ENCODE measurements at regions not wholly inside any gene's neighbourhood (a gene's known extent, or its start where the extent isn't known, plus 50 kb on each side); places are given as distances from the start of the nearest gene placed in this dataset.

DNA sequence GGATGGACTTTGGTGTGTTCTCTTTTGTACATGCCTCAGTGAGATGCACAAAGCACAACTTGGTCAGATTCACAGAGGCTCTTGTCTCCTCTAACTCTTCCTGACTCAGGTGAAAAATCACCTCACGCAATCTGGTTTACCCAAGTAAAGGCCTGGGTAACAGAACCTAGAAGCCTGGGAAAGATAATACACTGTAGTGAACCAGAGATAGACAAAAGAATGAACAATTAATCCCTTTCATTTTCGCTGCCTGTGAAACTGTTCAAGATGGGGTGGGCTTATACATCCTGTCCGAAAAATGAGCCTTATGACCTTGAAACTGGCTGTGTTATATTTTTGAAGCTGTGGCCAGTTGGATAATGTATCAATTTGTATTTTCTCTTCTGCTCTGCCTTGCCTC, 678.9 kb upstream of the TEX47 start:
- DNase-seq: no peak

DNA sequence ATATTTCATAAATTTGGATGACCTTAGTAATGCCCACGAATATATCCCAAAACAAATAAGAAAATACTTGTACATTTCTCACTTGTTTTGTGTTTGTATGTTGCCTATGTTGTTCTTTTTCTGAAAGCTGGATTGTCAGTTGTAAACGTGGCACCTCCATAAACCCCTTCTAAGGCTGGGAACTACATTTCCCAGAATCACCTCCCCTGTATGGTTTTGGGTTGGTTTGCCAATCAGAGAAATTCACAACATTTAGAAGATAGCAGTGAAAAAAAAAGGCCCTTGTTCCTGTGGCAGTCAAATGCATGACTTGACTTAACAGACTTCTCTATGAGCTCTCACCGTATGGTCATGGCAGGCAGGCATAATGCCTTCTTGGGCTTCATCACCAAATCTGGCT, 676.3 kb upstream of the STEAP1 start:
- DNase-seq (no peak), ATAC-seq (no peak)
- intact Hi-C loops (cut with DNase I): no loop called here
- Histone ChIP-seq H3K4me3 (no peak overlapping the region), H3K27ac (no peak overlapping the region), H3K9me3 (no peaks in the 10 kb centered on the region), H3K36me3 (replicated peaks in 1 of 2; ENCODE audit: insufficient read depth in 1 of 2, low read depth in 2 of 2) (no peaks in the 10 kb centered on the region), H3K4me1 (no peaks in the 10 kb centered on the region), H3K27me3 (no peaks in the 10 kb centered on the region)
- WGBS, 2 donors: 53 to 59% methylated on average over 3 of the region's 3 CpGs
- TF ChIP-seq POLR2A (IDR thresholded peaks at IDR 0.05): no peak
- TF ChIP-seq, protein P1, sequence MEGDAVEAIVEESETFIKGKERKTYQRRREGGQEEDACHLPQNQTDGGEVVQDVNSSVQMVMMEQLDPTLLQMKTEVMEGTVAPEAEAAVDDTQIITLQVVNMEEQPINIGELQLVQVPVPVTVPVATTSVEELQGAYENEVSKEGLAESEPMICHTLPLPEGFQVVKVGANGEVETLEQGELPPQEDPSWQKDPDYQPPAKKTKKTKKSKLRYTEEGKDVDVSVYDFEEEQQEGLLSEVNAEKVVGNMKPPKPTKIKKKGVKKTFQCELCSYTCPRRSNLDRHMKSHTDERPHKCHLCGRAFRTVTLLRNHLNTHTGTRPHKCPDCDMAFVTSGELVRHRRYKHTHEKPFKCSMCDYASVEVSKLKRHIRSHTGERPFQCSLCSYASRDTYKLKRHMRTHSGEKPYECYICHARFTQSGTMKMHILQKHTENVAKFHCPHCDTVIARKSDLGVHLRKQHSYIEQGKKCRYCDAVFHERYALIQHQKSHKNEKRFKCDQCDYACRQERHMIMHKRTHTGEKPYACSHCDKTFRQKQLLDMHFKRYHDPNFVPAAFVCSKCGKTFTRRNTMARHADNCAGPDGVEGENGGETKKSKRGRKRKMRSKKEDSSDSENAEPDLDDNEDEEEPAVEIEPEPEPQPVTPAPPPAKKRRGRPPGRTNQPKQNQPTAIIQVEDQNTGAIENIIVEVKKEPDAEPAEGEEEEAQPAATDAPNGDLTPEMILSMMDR (IDR thresholded peaks at IDR 0.05): no peak

More for the DNA sequence above, 678.9 kb upstream of the TEX47 start:
- ATAC-seq: no peak
- Histone ChIP-seq H3K4me1 (no peaks in the 10 kb centered on the region), H3K9me3 (no peaks in the 10 kb centered on the region), H3K4me3 (no peak overlapping the region), H3K27me3 (no peaks in the 10 kb centered on the region), H3K36me3 (replicated peaks in 1 of 2; ENCODE audit: insufficient read depth in 1 of 2, low read depth in 2 of 2) (no peaks in the 10 kb centered on the region), H3K27ac (no peak overlapping the region)
- TF ChIP-seq POLR2A (IDR thresholded peaks at IDR 0.05): no peak
- TF ChIP-seq, protein P1 (IDR thresholded peaks at IDR 0.05): no peak
- WGBS, 2 donors: 44 to 45% methylated on average over 3 of the region's 3 CpGs
- intact Hi-C loops (cut with DNase I): no loop called here

DNA sequence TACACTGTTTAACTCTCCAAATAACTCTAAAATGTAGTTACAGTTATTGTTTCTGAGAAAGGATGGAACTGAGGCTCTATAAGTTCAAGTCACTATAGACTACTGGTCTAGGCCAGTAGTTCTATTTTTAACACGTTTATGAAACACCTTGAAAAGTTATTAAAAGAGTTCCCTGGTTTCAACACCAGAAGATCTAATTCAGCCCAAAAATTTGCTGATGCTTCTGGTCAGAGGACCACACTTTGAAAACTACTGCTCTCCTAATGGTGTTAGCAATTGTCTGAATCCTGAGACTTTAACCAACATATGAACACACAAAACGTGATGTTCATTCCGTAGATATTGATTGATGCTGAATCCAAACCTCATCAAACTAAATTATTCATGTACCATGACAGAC, 658.6 kb upstream of the STEAP1 start:
- ATAC-seq (no peak), DNase-seq (no peak)
- Histone ChIP-seq H3K4me1 (no peaks in the 10 kb centered on the region), H3K9me3 (no peaks in the 10 kb centered on the region), H3K36me3 (replicated peaks in 1 of 2; ENCODE audit: insufficient read depth in 1 of 2, low read depth in 2 of 2) (no peaks in the 10 kb centered on the region), H3K27me3 (no peaks in the 10 kb centered on the region), H3K27ac (no peak overlapping the region), H3K4me3 (no peak overlapping the region)
- intact Hi-C loops (cut with DNase I): no loop called here
- 34 to 36% methylated on average over 3 of the region's 3 CpGs for whole genome bisulfite sequencing, 2 donors
- TF ChIP-seq POLR2A (IDR thresholded peaks at IDR 0.05): no peak
- TF ChIP-seq, protein P1 (IDR thresholded peaks at IDR 0.05): no peak

DNA sequence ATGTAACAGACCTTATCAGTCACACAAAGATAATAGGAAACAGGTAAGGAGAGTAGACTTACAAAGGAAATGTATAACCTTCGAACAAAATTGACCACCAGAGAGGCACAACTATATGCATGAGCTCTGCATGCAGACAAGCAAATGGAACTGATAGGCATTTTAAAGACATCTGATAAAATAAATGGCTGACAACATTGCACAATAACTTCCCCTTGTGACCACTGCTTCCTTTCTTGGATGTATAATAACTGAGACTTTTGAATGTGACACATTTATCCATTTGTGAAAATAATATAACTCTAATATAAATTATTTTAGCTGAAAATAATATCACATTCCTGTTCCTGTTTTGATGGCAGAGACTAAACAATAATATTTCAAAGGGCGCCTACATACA, 654.2 kb upstream of the STEAP1 start:
- 59 to 70% methylated on average over 2 of the region's 2 CpGs for WGBS, 2 donors
- no peaks in the 10 kb centered on the region for H3K4me1 ChIP-seq
- TF ChIP-seq, protein P1 (IDR thresholded peaks at IDR 0.05): no peak
- no peak for TF ChIP-seq POLR2A (IDR thresholded peaks at IDR 0.05)
- H3K4me3 ChIP-seq: no peak overlapping the region
- no peaks in the 10 kb centered on the region for H3K36me3 ChIP-seq (replicated peaks in 1 of 2; ENCODE audit: insufficient read depth in 1 of 2, low read depth in 2 of 2)
- no peaks in the 10 kb centered on the region for H3K9me3 ChIP-seq
- ATAC-seq (no peak), DNase-seq (no peak)
- no peaks in the 10 kb centered on the region for H3K27me3 ChIP-seq
- no peak overlapping the region for H3K27ac ChIP-seq
- intact Hi-C loops (cut with DNase I): no loop called here

DNA sequence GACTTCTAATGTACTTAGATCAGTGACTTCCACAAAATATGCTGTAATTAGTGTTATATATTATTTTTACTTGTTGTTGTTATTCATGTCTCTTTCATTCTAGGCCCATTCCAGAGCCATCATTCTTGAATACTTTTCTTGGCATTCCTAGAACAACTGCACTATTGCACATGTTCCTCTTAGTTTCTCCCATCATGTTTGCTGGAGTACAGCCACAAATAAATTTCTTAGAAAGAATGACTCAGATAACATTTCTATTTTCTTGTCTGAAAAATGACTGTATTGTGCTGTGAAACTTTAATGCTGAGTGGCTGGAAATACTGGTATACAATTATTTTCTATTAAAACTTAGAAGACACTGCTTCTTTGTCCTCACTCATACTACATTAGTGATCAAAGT, 651.0 kb upstream of the STEAP1 start:
- Histone ChIP-seq H3K27ac (no peak overlapping the region), H3K9me3 (no peaks in the 10 kb centered on the region), H3K4me3 (no peak overlapping the region), H3K27me3 (no peaks in the 10 kb centered on the region), H3K4me1 (no peaks in the 10 kb centered on the region), H3K36me3 (replicated peaks in 1 of 2; ENCODE audit: insufficient read depth in 1 of 2, low read depth in 2 of 2) (no peaks in the 10 kb centered on the region)
- intact Hi-C loops (cut with DNase I): no loop called here
- ATAC-seq: no peak
- DNase-seq: no peak
- TF ChIP-seq POLR2A (IDR thresholded peaks at IDR 0.05): no peak
- TF ChIP-seq, protein P1 (IDR thresholded peaks at IDR 0.05): no peak
